K562 (cell line): ENCODE measurements at regions not wholly inside any gene's neighbourhood (a gene's known extent, or its start where the extent isn't known, plus 50 kb on each side); places are given as distances from the start of the nearest gene placed in this dataset.

ENCODE experiments used
- ATAC-seq: fragments of 200-7000 bp; cut with Tn5 transposase; 3 replicates; pipeline ENCODE4 v1.9.1; 2020; ENCODE audit warnings: moderate library complexity
- BruUV-seq: library from RNA; stranded (reverse); fragments of 400-500 nt; replicated peaks from 2 replicates; lab custom pipeline; 2021; lab: Mats Ljungman, UMichigan
- CTCF ChIA-PET: fragments of 300-600 bp; formaldehyde crosslinking; extraction: SDS; loops from one replicate; lab custom pipeline; 2021; ENCODE audit warnings: low intra/inter-chr PET ratio; lab: Yijun Ruan, JAX
- POLR2A ChIA-PET: fragments of 300-600, 350-650 bp; sonication (Branson Sonifier 250); formaldehyde crosslinking; extraction: SDS; loops from one replicate; lab custom pipeline; 2021; ENCODE audit warnings: antibody characterized with exemption, inconsistent platforms; lab: Yijun Ruan, JAX
- DNase-seq, 4 experiments: peaks; one replicate each; pipeline versions ENCODE4 v3.0.0 to v3.0.0-alpha.2; 2011 to 2018; ENCODE audit warnings: low spot score in 3 of 4, mixed read lengths in 3 of 4; ENCODE audit errors: extremely low read depth in 1 of 4
- FAIRE-seq: peaks from 2 replicates; lab custom pipeline; 2011; peaks lifted over from hg19 to GRCh38; lab: Jason Lieb, UNC
- H2AFZ ChIP-seq: 2 replicates; pipeline ENCODE4 v1.6.0; 2011; ENCODE audit warnings: low read depth, low read length, control low read depth, inconsistent platforms
- H3K27ac ChIP-seq: fragments of 200-600 bp; 3 replicates; pipeline ENCODE4 v1.8.0; 2011; ENCODE audit warnings: low read depth, mild to moderate bottlenecking, control low read depth, inconsistent platforms, low read length, moderate library complexity, mixed read lengths; ENCODE audit errors: extremely low read depth
- H3K27me3 ChIP-seq, 2 experiments: fragments of 300-600 bp in 1 of 2; 2 replicates in 1 of 2; 3 replicates in 1 of 2; pipeline versions ENCODE4 v1.6.0 to v1.8.0; 2011; ENCODE audit warnings: inconsistent platforms in 2 of 2, low read length in 2 of 2, mild to moderate bottlenecking in 1 of 2, mixed read lengths in 1 of 2, moderate library complexity in 1 of 2; ENCODE audit not compliant: control insufficient read depth in 2 of 2, insufficient read depth in 2 of 2
- H3K36me3 ChIP-seq: fragments of 300-600 bp; 3 replicates; pipeline ENCODE4 v1.8.0; 2011; ENCODE audit warnings: mild to moderate bottlenecking, low read length, inconsistent platforms; ENCODE audit not compliant: control insufficient read depth, insufficient read depth
- H3K4me1 ChIP-seq, 2 experiments: fragments of 200-600 bp in 1 of 2; replicated peaks in 1 of 2; 2 replicates in 1 of 2; 3 replicates in 1 of 2; pipeline versions ENCODE4 v1.5.1 to v1.8.0; 2011; ENCODE audit warnings: inconsistent platforms in 2 of 2, low read length in 2 of 2, mild to moderate bottlenecking in 1 of 2, mixed read lengths in 1 of 2, moderate library complexity in 1 of 2; ENCODE audit not compliant: control insufficient read depth in 2 of 2, insufficient read depth in 2 of 2
- H3K4me2 ChIP-seq: 2 replicates; pipeline ENCODE4 v1.6.1; 2011; ENCODE audit warnings: low read length, control low read depth, inconsistent platforms, mixed read lengths; ENCODE audit not compliant: insufficient read depth
- H3K4me3 ChIP-seq: fragments of 200-600 bp; sonication (generic), shearing (Covaris generic); 2 replicates; pipeline ENCODE4 v1.5.1; 2016; ENCODE audit warnings: control low read depth, inconsistent platforms
- H3K79me2 ChIP-seq: fragments of 200-600 bp; 3 replicates; pipeline ENCODE4 v1.8.0; 2011; ENCODE audit warnings: low read length, inconsistent platforms; ENCODE audit not compliant: control insufficient read depth, insufficient read depth
- H3K9ac ChIP-seq, 2 experiments: 2 replicates each; pipeline versions ENCODE4 v1.6.0 to v1.6.1; 2011; ENCODE audit warnings: low read depth in 2 of 2, low read length in 2 of 2, control low read depth in 1 of 2, inconsistent platforms in 1 of 2, mild to moderate bottlenecking in 1 of 2, mixed read lengths in 1 of 2; ENCODE audit not compliant: insufficient read depth in 1 of 2
- H3K9me1 ChIP-seq: one replicate; pipeline ENCODE4 v1.6.0; 2011; ENCODE audit warnings: inconsistent platforms, mild to moderate bottlenecking, low read length, moderate library complexity; ENCODE audit not compliant: control insufficient read depth, insufficient read depth
- H3K9me3 ChIP-seq: replicated peaks from 2 replicates; pipeline ENCODE4 v1.5.1; 2011; ENCODE audit warnings: low read depth, low read length, inconsistent platforms; ENCODE audit not compliant: control insufficient read depth, insufficient read depth
- H4K20me1 ChIP-seq: replicated peaks from 2 replicates; pipeline ENCODE4 v1.6.1; 2011; ENCODE audit warnings: low read length, inconsistent platforms, mixed read lengths; ENCODE audit not compliant: control insufficient read depth, insufficient read depth
- CREM ChIP-seq: IDR thresholded peaks from 2 replicates; pipeline ENCODE4 v1.6.1; 2014; ENCODE audit warnings: antibody characterized with exemption, low read depth
- GABPA ChIP-seq: fragments of 200-800 bp; sonication (Bioruptor generic); conservative IDR thresholded peaks from 2 replicates; pipeline ENCODE4 v1.6.1; 2016; ENCODE audit warnings: low read depth, missing genetic modification characterization, missing compliant biosample characterization
- GATA2 ChIP-seq: sonication (generic); formaldehyde crosslinking; IDR thresholded peaks from 2 replicates; pipeline ENCODE4 v1.4.0; 2020; ENCODE audit warnings: mild to moderate bottlenecking, missing genetic modification reagents
- HNRNPH1 ChIP-seq: fragments of 200-400 bp; formaldehyde crosslinking; optimal IDR thresholded peaks from 2 replicates; pipeline ENCODE3; 2017; ENCODE audit warnings: low read depth, mild to moderate bottlenecking, low read length, moderate library complexity
- MLLT1 ChIP-seq, 2 experiments: fragments of 450-650 bp; IDR thresholded peaks; 2 replicates each; pipeline ENCODE4 v1.6.1; 2016
- NR3C1 ChIP-seq: sonication (generic); formaldehyde crosslinking; IDR thresholded peaks from 2 replicates; pipeline ENCODE4 v1.8.1; 2022; ENCODE audit warnings: missing genetic modification reagents
- TAF15 ChIP-seq: fragments of 200-400 bp; formaldehyde crosslinking; IDR thresholded peaks from 2 replicates; pipeline ENCODE4 v1.6.1; 2017; ENCODE audit warnings: mild to moderate bottlenecking, low read depth, low read length, moderate library complexity
- TCF15 ChIP-seq: fragments of 250-450 bp; sonication (Bioruptor Pico); IDR thresholded peaks from 2 replicates; pipeline ENCODE4 v1.8.0; 2022; ENCODE audit warnings: moderate library complexity, mild to moderate bottlenecking, inconsistent platforms
- ZNF140 ChIP-seq: fragments of 250-450 bp; sonication (Bioruptor Pico); IDR thresholded peaks from 2 replicates; pipeline ENCODE4 v1.8.0; 2021; ENCODE audit warnings: moderate library complexity, mild to moderate bottlenecking, inconsistent platforms
- ZNF217 ChIP-seq: sonication (generic); formaldehyde crosslinking; IDR thresholded peaks from 2 replicates; pipeline ENCODE4 v1.8.0; 2022; ENCODE audit warnings: mild to moderate bottlenecking, missing genetic modification reagents
- ZNF431 ChIP-seq: sonication (generic); formaldehyde crosslinking; IDR thresholded peaks from 2 replicates; pipeline ENCODE4 v1.8.0; 2022; ENCODE audit warnings: mild to moderate bottlenecking, missing genetic modification reagents
- ZNF764 ChIP-seq: fragments of 250-450 bp; sonication (Bioruptor Pico); IDR thresholded peaks from 2 replicates; pipeline ENCODE4 v1.4.0; 2020; ENCODE audit warnings: low read depth, mild to moderate bottlenecking, moderate library complexity
- WGBS: fragments of 100-300 bp; shearing (Covaris generic); methylation state at CpG from one replicate; pipeline ENCODE4 v1.1.6; 2016; ENCODE audit warnings: low coverage, mixed read lengths; ENCODE audit not compliant: insufficient coverage; ENCODE audit errors: missing lambda C conversion rate; 5-methylcytosine and 5-hydroxymethylcytosine counted together
- in situ Hi-C: fragments of 300-500 bp; cut with MboI; formaldehyde crosslinking; loops from 4 replicates; pipeline ENCODE4 v1.15.0; 2018; ENCODE audit warnings: inconsistent platforms, mixed read lengths
- intact Hi-C: fragments of 100-400 bp; cut with micrococcal nuclease; formaldehyde crosslinking; loops from 2 replicates; pipeline ENCODE4 v1.14.2; 2022

- CTCF ChIA-PET, result no interaction called here
- H3K27me3 ChIP-seq, result no peaks in the 10 kb centered on the region
These were observed 123.1 kb upstream of the FAR2 start for GRCh38 chr12:29025937-29026336.

More at GRCh38 chr12:29025937-29026336, 123.1 kb upstream of the FAR2 start:
- Histone ChIP-seq H3K9me1 (no peaks in the 10 kb centered on the region), H4K20me1 (no peaks in the 10 kb centered on the region), H3K4me3 (no peak overlapping the region), H3K79me2 (no peaks in the 10 kb centered on the region), H3K4me2 (no peak overlapping the region), H3K9me3 (no peaks in the 10 kb centered on the region), H3K27ac (no peak overlapping the region), H3K9ac (no peak overlapping the region), H2AFZ (no peak overlapping the region), H3K4me1 (no peaks in the 10 kb centered on the region), H3K36me3 (no peaks in the 10 kb centered on the region)
- in situ Hi-C loops (no loop called here), intact Hi-C loops (no loop called here)
- POLR2A ChIA-PET, result no interaction called here
- 0% methylated on average over 2 of the region's 2 CpGs for WGBS
- ATAC-seq (no peak), FAIRE-seq (no peak), DNase-seq (no peak)
- TF ChIP-seq ZNF217 (no peak), HNRNPH1 (no peak), ZNF431 (CRISPR knock-in tag) (no peak), MLLT1 (IDR thresholded peaks at IDR 0.05) (no peak), GABPA (tag) (no peak), ZNF140 (no peak), TAF15 (no peak), TCF15 (no peak), CREM (no peak), ZNF764 (CRISPR knock-in tag) (no peak), NR3C1 (no peak), GATA2 (CRISPR knock-in tag) (no peak)
- BruUV-seq, result no TSS peak
